DOHH2 (cell line): ENCODE measurements at regions not wholly inside any gene's neighbourhood (a gene's known extent, or its start where the extent isn't known, plus 50 kb on each side); places are given as distances from the start of the nearest gene placed in this dataset.

Source experiments
- H3F3A ChIP-seq: fragments of 200-600 bp; sonication (generic), shearing (Covaris generic); 2 replicates; pipeline ENCODE4 v1.6.0; 2016; ENCODE audit warnings: antibody characterized with exemption, mild to moderate bottlenecking; ENCODE audit not compliant: control insufficient read depth, insufficient read depth
- H3K27ac ChIP-seq: fragments of 200-600 bp; sonication (generic); 2 replicates; pipeline ENCODE4 v1.5.1; 2014; ENCODE audit warnings: low read depth, mild to moderate bottlenecking, low read length, moderate library complexity
- H3K27me3 ChIP-seq: fragments of 200-600 bp; sonication (generic); 2 replicates; pipeline ENCODE4 v1.6.1; 2014; ENCODE audit warnings: mild to moderate bottlenecking, low read length, mixed read lengths; ENCODE audit not compliant: control insufficient read depth
- H3K36me3 ChIP-seq: fragments of 200-600 bp; sonication (generic); 2 replicates; pipeline ENCODE4 v1.6.1; 2014; ENCODE audit warnings: mild to moderate bottlenecking, low read length, moderate library complexity, mixed read lengths; ENCODE audit not compliant: control insufficient read depth
- H3K4me1 ChIP-seq: fragments of 200-600 bp; sonication (generic); 2 replicates; pipeline ENCODE4 v1.6.1; 2014; ENCODE audit warnings: mild to moderate bottlenecking, low read length, mixed read lengths; ENCODE audit not compliant: control insufficient read depth
- H3K4me2 ChIP-seq: fragments of 200-600 bp; sonication (generic); 2 replicates; pipeline ENCODE4 v1.6.0; 2014; ENCODE audit warnings: mild to moderate bottlenecking, low read length, moderate library complexity
- H3K4me3 ChIP-seq: fragments of 200-600 bp; sonication (generic); 2 replicates; pipeline ENCODE4 v1.5.1; 2014; ENCODE audit warnings: mild to moderate bottlenecking, low read length, mixed read lengths
- H3K79me2 ChIP-seq: fragments of 200-600 bp; sonication (generic); 2 replicates; pipeline ENCODE4 v1.6.1; 2014; ENCODE audit warnings: mild to moderate bottlenecking, low read length, mixed read lengths; ENCODE audit not compliant: control insufficient read depth
- H3K9me2 ChIP-seq: fragments of 200-600 bp; sonication (generic); replicated peaks from 2 replicates; pipeline ENCODE4 v1.6.1; 2014; ENCODE audit warnings: mild to moderate bottlenecking, low read length, mixed read lengths; ENCODE audit not compliant: control insufficient read depth
- H3K9me3 ChIP-seq: fragments of 200-600 bp; sonication (generic); 2 replicates; pipeline ENCODE4 v1.6.1; 2014; ENCODE audit warnings: antibody characterized with exemption, low read length, mixed read lengths; ENCODE audit not compliant: control insufficient read depth, insufficient read depth
- H4K20me1 ChIP-seq: fragments of 200-600 bp; sonication (generic); 2 replicates; pipeline ENCODE4 v1.6.0; 2014; ENCODE audit warnings: low read depth, mild to moderate bottlenecking, antibody characterized with exemption, low read length, moderate library complexity; ENCODE audit not compliant: control insufficient read depth, insufficient read depth
- CTCF ChIP-seq: fragments of 200-600 bp; sonication (generic); IDR thresholded peaks from one replicate; pipeline ENCODE4 v1.5.1; 2014; ENCODE audit warnings: antibody characterized with exemption, mild to moderate bottlenecking, low read depth, low read length; ENCODE audit not compliant: poor library complexity, severe bottlenecking
- EZH2phosphoT487 ChIP-seq: fragments of 200-600 bp; sonication (generic); IDR thresholded peaks from 2 replicates; pipeline ENCODE4 v1.6.1; 2017; ENCODE audit warnings: borderline replicate concordance, mild to moderate bottlenecking, antibody characterized with exemption, low read length, moderate library complexity, mixed read lengths

GRCh38 chr3:168295027-168295426 lies 199.3 kb upstream of the GOLIM4 start:
- no peak overlapping the region for H3K4me3 ChIP-seq
- H3K4me2 ChIP-seq: no peak overlapping the region
- H3F3A ChIP-seq: no peaks in the 10 kb centered on the region
- H4K20me1 ChIP-seq: no peaks in the 10 kb centered on the region
- no peaks in the 10 kb centered on the region for H3K9me3 ChIP-seq
- TF ChIP-seq CTCF: no peak
- TF ChIP-seq EZH2phosphoT487: no peak
- H3K27ac ChIP-seq: no peak overlapping the region
- H3K27me3 ChIP-seq: no peaks in the 10 kb centered on the region
- no peaks in the 10 kb centered on the region for H3K36me3 ChIP-seq
- no peaks in the 10 kb centered on the region for H3K4me1 ChIP-seq
- no peaks in the 10 kb centered on the region for H3K79me2 ChIP-seq
- no peaks in the 10 kb centered on the region for H3K9me2 ChIP-seq

- no peaks in the 10 kb centered on the region for H3K9me2 ChIP-seq
- no peaks in the 10 kb centered on the region for H3K9me3 ChIP-seq
- TF ChIP-seq EZH2phosphoT487 (no peak), CTCF (no peak)
- H3K27me3 ChIP-seq: no peaks in the 10 kb centered on the region
- no peaks in the 10 kb centered on the region for H3K79me2 ChIP-seq
- H3F3A ChIP-seq: no peaks in the 10 kb centered on the region
- no peak overlapping the region for H3K27ac ChIP-seq
- no peak overlapping the region for H3K4me3 ChIP-seq
- no peaks in the 10 kb centered on the region for H3K36me3 ChIP-seq
- H3K4me2 ChIP-seq: no peak overlapping the region
- no peaks in the 10 kb centered on the region for H4K20me1 ChIP-seq
- no peaks in the 10 kb centered on the region for H3K4me1 ChIP-seq
Observed at GRCh38 chr3:168292296-168292695, 196.6 kb upstream of the GOLIM4 start.

GRCh38 chr3:168289471-168290008 lies 193.8 kb upstream of the GOLIM4 start:
- H3F3A ChIP-seq: no peaks in the 10 kb centered on the region
- H3K27me3 ChIP-seq: no peaks in the 10 kb centered on the region
- TF ChIP-seq EZH2phosphoT487: no peak
- TF ChIP-seq CTCF: no peak

More at GRCh38 chr3:168289471-168290008, 193.8 kb upstream of the GOLIM4 start:
- no peaks in the 10 kb centered on the region for H3K36me3 ChIP-seq
- no peaks in the 10 kb centered on the region for H4K20me1 ChIP-seq
- H3K4me3 ChIP-seq: no peak overlapping the region
- no peaks in the 10 kb centered on the region for H3K9me2 ChIP-seq
- H3K27ac ChIP-seq: no peak overlapping the region
- H3K9me3 ChIP-seq: no peaks in the 10 kb centered on the region
- H3K79me2 ChIP-seq: no peaks in the 10 kb centered on the region
- no peak overlapping the region for H3K4me2 ChIP-seq
- no peaks in the 10 kb centered on the region for H3K4me1 ChIP-seq
